DOHH2 (cell line): ENCODE measurements at regions not wholly inside any gene's neighbourhood (a gene's known extent, or its start where the extent isn't known, plus 50 kb on each side); places are given as distances from the start of the nearest gene placed in this dataset.

Experiments used
- H3F3A ChIP-seq: fragments of 200-600 bp; sonication (generic), shearing (Covaris generic); 2 replicates; pipeline ENCODE4 v1.6.0; 2016; ENCODE audit warnings: antibody characterized with exemption, mild to moderate bottlenecking; ENCODE audit not compliant: control insufficient read depth, insufficient read depth
- H3K27ac ChIP-seq: fragments of 200-600 bp; sonication (generic); 2 replicates; pipeline ENCODE4 v1.5.1; 2014; ENCODE audit warnings: low read depth, mild to moderate bottlenecking, low read length, moderate library complexity
- H3K27me3 ChIP-seq: fragments of 200-600 bp; sonication (generic); 2 replicates; pipeline ENCODE4 v1.6.1; 2014; ENCODE audit warnings: mild to moderate bottlenecking, low read length, mixed read lengths; ENCODE audit not compliant: control insufficient read depth
- H3K36me3 ChIP-seq: fragments of 200-600 bp; sonication (generic); 2 replicates; pipeline ENCODE4 v1.6.1; 2014; ENCODE audit warnings: mild to moderate bottlenecking, low read length, moderate library complexity, mixed read lengths; ENCODE audit not compliant: control insufficient read depth
- H3K4me1 ChIP-seq: fragments of 200-600 bp; sonication (generic); 2 replicates; pipeline ENCODE4 v1.6.1; 2014; ENCODE audit warnings: mild to moderate bottlenecking, low read length, mixed read lengths; ENCODE audit not compliant: control insufficient read depth
- H3K4me2 ChIP-seq: fragments of 200-600 bp; sonication (generic); 2 replicates; pipeline ENCODE4 v1.6.0; 2014; ENCODE audit warnings: mild to moderate bottlenecking, low read length, moderate library complexity
- H3K4me3 ChIP-seq: fragments of 200-600 bp; sonication (generic); 2 replicates; pipeline ENCODE4 v1.5.1; 2014; ENCODE audit warnings: mild to moderate bottlenecking, low read length, mixed read lengths
- H3K79me2 ChIP-seq: fragments of 200-600 bp; sonication (generic); 2 replicates; pipeline ENCODE4 v1.6.1; 2014; ENCODE audit warnings: mild to moderate bottlenecking, low read length, mixed read lengths; ENCODE audit not compliant: control insufficient read depth
- H3K9me2 ChIP-seq: fragments of 200-600 bp; sonication (generic); replicated peaks from 2 replicates; pipeline ENCODE4 v1.6.1; 2014; ENCODE audit warnings: mild to moderate bottlenecking, low read length, mixed read lengths; ENCODE audit not compliant: control insufficient read depth
- H3K9me3 ChIP-seq: fragments of 200-600 bp; sonication (generic); 2 replicates; pipeline ENCODE4 v1.6.1; 2014; ENCODE audit warnings: antibody characterized with exemption, low read length, mixed read lengths; ENCODE audit not compliant: control insufficient read depth, insufficient read depth
- H4K20me1 ChIP-seq: fragments of 200-600 bp; sonication (generic); 2 replicates; pipeline ENCODE4 v1.6.0; 2014; ENCODE audit warnings: low read depth, mild to moderate bottlenecking, antibody characterized with exemption, low read length, moderate library complexity; ENCODE audit not compliant: control insufficient read depth, insufficient read depth
- CTCF ChIP-seq: fragments of 200-600 bp; sonication (generic); IDR thresholded peaks from one replicate; pipeline ENCODE4 v1.5.1; 2014; ENCODE audit warnings: antibody characterized with exemption, mild to moderate bottlenecking, low read depth, low read length; ENCODE audit not compliant: poor library complexity, severe bottlenecking
- EZH2phosphoT487 ChIP-seq: fragments of 200-600 bp; sonication (generic); IDR thresholded peaks from 2 replicates; pipeline ENCODE4 v1.6.1; 2017; ENCODE audit warnings: borderline replicate concordance, mild to moderate bottlenecking, antibody characterized with exemption, low read length, moderate library complexity, mixed read lengths

- Histone ChIP-seq H3F3A (no peaks in the 10 kb centered on the region), H3K27ac (no peak overlapping the region)
Measured at GRCh38 chr4:156643826-156644225, 327.8 kb downstream of the PDGFC start.

GRCh38 chr4:156642161-156642560 is 329.4 kb downstream of the PDGFC start:
- Histone ChIP-seq H3K4me1 (no peaks in the 10 kb centered on the region), H3F3A (no peaks in the 10 kb centered on the region), H4K20me1 (no peaks in the 10 kb centered on the region), H3K36me3 (no peaks in the 10 kb centered on the region), H3K27ac (no peak overlapping the region), H3K9me2 (no peaks in the 10 kb centered on the region), H3K27me3 (no peaks in the 10 kb centered on the region), H3K79me2 (no peaks in the 10 kb centered on the region), H3K4me2 (no peak overlapping the region), H3K9me3 (no peaks in the 10 kb centered on the region), H3K4me3 (no peak overlapping the region)
- TF ChIP-seq CTCF: no peak
- no peak for TF ChIP-seq EZH2phosphoT487

More at GRCh38 chr4:156643826-156644225, 327.8 kb downstream of the PDGFC start:
- Histone ChIP-seq H3K79me2 (no peaks in the 10 kb centered on the region), H3K4me1 (no peaks in the 10 kb centered on the region), H3K4me2 (no peak overlapping the region), H3K9me2 (no peaks in the 10 kb centered on the region), H3K4me3 (no peak overlapping the region), H3K36me3 (no peaks in the 10 kb centered on the region), H3K9me3 (no peaks in the 10 kb centered on the region), H4K20me1 (no peaks in the 10 kb centered on the region), H3K27me3 (no peaks in the 10 kb centered on the region)
- TF ChIP-seq EZH2phosphoT487 (no peak), CTCF (no peak)

- H3K79me2 ChIP-seq: no peaks in the 10 kb centered on the region
- H3K9me2 ChIP-seq: no peaks in the 10 kb centered on the region
- no peaks in the 10 kb centered on the region for H3K27me3 ChIP-seq
- H3K4me2 ChIP-seq: no peak overlapping the region
- no peaks in the 10 kb centered on the region for H3F3A ChIP-seq
- H3K4me1 ChIP-seq: no peaks in the 10 kb centered on the region
- no peaks in the 10 kb centered on the region for H4K20me1 ChIP-seq
- H3K36me3 ChIP-seq: no peaks in the 10 kb centered on the region
- TF ChIP-seq EZH2phosphoT487 (no peak), CTCF (no peak)
- H3K4me3 ChIP-seq: no peak overlapping the region
- no peaks in the 10 kb centered on the region for H3K9me3 ChIP-seq
- no peak overlapping the region for H3K27ac ChIP-seq
Measured at GRCh38 chr4:156638925-156639605, 332.5 kb downstream of the PDGFC start.
